ENCODE measurements at regions not wholly inside any gene's neighbourhood (a gene's known extent, or its start where the extent isn't known, plus 50 kb on each side); places are given as distances from the start of the nearest gene placed in this dataset.

DNA sequence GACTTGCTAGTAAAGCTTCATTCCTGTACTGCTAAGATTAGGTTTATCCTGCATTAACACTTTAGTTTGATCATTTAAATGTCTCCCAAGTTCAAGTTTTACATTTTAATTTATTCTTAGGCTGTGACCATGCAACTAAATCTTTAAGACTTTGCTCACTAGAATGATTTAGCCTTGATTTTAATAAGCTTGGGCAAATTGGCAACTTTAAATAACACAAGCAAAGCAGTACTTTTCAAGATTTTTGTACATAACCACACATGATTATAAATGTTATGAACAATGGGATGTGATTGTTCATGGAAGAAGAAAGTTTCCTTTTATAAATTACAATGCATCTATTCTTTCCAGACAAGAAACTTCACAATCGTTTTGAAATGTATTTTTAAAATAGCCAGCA is 948.0 kb upstream of the EPHA7 start:
- DNase-seq (ENCODE audit: insufficient read length, low spot score) (no peak), FAIRE-seq (no peak)
- TF ChIP-seq, protein P1, sequence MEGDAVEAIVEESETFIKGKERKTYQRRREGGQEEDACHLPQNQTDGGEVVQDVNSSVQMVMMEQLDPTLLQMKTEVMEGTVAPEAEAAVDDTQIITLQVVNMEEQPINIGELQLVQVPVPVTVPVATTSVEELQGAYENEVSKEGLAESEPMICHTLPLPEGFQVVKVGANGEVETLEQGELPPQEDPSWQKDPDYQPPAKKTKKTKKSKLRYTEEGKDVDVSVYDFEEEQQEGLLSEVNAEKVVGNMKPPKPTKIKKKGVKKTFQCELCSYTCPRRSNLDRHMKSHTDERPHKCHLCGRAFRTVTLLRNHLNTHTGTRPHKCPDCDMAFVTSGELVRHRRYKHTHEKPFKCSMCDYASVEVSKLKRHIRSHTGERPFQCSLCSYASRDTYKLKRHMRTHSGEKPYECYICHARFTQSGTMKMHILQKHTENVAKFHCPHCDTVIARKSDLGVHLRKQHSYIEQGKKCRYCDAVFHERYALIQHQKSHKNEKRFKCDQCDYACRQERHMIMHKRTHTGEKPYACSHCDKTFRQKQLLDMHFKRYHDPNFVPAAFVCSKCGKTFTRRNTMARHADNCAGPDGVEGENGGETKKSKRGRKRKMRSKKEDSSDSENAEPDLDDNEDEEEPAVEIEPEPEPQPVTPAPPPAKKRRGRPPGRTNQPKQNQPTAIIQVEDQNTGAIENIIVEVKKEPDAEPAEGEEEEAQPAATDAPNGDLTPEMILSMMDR (IDR thresholded peaks at IDR 0.05; ENCODE audit: insufficient read depth, missing control alignments): no peak

DNA sequence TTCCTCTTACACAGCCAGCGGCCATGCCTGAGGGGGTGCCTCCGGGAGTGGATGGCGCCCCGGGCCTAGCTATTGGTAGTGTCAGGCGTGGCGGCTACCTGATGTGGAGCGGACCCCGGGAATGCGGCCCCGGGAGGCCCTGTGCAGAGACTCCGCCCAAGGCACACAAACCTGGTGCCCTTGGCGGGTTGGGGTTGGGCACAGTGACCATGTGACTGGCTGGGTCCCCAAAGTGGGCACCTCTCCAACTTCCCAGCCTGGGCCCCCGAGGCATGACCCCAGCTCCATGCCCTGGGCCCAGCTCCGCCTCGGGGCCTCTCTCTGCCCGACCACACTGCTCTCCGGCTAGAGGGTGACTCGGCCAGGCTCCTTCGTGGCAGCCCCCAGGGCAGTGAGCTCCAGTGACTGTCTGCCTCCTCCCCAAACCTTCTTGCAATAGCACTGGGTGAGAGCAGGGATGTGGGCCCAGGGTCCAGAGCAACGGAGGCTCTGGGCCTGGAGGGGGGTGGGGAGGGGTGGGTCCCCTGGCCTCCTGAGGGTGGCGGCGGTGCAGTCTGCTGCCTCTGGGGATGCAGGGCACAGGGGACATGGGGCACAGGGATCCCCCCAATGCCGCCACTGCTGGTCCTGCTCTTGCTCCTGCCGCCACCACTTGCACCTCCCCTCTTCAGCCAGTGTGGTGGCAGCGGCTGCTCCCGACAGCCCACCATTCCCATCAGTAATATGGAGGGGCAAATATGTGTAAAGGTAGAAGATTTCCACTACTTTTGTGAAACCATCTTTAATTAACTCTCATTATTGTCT is 942.9 kb upstream of the EPHA7 start:
- FAIRE-seq: no peak
- TF ChIP-seq, protein P1 (IDR thresholded peaks at IDR 0.05; ENCODE audit: insufficient read depth, missing control alignments): no peak
- DNase-seq (ENCODE audit: insufficient read length, low spot score): no peak

DNA sequence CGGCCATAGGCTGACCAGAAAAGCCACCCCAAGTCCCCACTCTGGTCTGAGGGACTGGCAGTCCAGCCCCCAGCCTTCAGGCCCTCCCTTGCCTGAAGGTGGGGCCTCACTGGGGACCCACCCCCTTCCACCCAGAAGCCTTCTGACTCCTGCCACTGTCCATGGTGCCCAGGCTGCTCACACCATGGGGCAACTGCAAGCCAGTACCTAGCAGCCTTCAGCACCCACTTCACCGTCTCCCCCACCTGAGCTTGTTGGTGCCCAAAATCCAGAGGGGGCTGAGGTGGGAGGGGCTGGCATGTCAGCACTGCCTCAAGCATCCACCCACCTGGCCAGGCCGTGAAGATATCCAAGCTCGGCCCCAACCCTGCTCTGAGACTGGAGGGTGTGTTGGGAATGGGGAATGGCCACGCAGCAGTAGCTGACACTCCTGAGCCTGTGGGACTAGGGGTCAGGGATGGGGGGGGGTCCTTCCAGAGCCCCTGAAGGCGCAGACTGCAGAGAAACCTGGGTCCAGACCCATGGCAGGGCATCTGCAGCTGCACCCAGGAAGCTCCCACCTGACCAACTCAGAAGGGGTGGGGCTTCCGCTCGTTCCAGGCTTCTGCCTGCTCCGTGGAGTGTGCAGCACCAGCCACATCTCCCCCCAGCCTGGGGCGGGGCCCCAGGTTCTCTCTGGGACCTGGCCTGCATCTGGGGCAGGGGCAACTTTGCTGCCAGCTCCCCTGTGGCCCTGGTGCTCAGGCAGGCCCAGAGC is 942.1 kb upstream of the EPHA7 start:
- TF ChIP-seq, protein P1 (IDR thresholded peaks at IDR 0.05; ENCODE audit: insufficient read depth, missing control alignments): no peak
- FAIRE-seq: no peak
- no peak for DNase-seq (ENCODE audit: insufficient read length, low spot score)

- FAIRE-seq (no peak), DNase-seq (ENCODE audit: insufficient read length, low spot score) (no peak)
- TF ChIP-seq, protein P1 (IDR thresholded peaks at IDR 0.05; ENCODE audit: insufficient read depth, missing control alignments): no peak
These were observed 938.1 kb upstream of the EPHA7 start for GRCh38 chr6:94357381-94357980.

DNA sequence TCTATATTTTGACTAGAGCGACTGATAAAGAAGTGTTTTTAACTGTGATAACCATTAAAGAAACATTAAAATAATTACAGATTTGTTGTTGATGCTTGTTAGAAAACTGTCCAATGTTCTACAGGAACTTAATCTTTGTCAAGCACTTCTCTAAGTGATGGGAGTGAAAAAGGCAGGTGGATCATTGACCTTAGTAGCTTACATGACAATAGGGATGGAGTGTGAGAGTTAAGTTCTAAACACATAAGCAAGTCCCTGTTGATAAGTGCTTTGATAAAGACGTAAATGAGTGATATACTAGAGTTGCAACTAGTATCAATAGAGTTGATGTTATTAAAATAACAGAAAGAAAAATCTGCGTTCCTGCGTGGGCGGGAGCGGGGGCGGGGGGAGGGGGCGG is 931.5 kb upstream of the EPHA7 start:
- FAIRE-seq (no peak), DNase-seq (ENCODE audit: insufficient read length, low spot score) (no peak)
- TF ChIP-seq, protein P1 (IDR thresholded peaks at IDR 0.05; ENCODE audit: insufficient read depth, missing control alignments): no peak

GRCh38 chr6:94349227-94349626 is 929.9 kb upstream of the EPHA7 start:
- FAIRE-seq: no peak
- TF ChIP-seq, protein P1 (IDR thresholded peaks at IDR 0.05; ENCODE audit: insufficient read depth, missing control alignments): no peak
- DNase-seq (ENCODE audit: insufficient read length, low spot score): no peak

Data from D721Med (cell line).